Hepatocyte (in vitro differentiated cells): ENCODE measurements at regions not wholly inside any gene's neighbourhood (a gene's known extent, or its start where the extent isn't known, plus 50 kb on each side); places are given as distances from the start of the nearest gene placed in this dataset.
"Not testable (repeated sequence)": the region's sequence is repeated elsewhere in the genome, so short reads cannot be mapped to it uniquely, and the experiment has no call there.

Source experiments
- DNase-seq: peaks from one replicate; pipeline ENCODE4 v3.0.0-alpha.2; 2016; ENCODE audit warnings: low spot score
- H2AFZ ChIP-seq: fragments of 200-600 bp; sonication (generic); 2 replicates; pipeline ENCODE4 v1.6.0; 2016; ENCODE audit warnings: antibody characterized with exemption, mild to moderate bottlenecking
- H3K27ac ChIP-seq: fragments of 200-600 bp; sonication (generic); 2 replicates; pipeline ENCODE4 v1.5.1; 2016; ENCODE audit warnings: mild to moderate bottlenecking
- H3K27me3 ChIP-seq: fragments of 200-600 bp; sonication (generic); 2 replicates; pipeline ENCODE4 v1.6.1; 2016
- H3K36me3 ChIP-seq: fragments of 200-600 bp; sonication (generic); replicated peaks from 2 replicates; pipeline ENCODE4 v1.5.1; 2016; ENCODE audit warnings: low read depth; ENCODE audit not compliant: insufficient read depth
- H3K4me1 ChIP-seq: fragments of 200-600 bp; sonication (generic); 2 replicates; pipeline ENCODE4 v1.5.1; 2016; ENCODE audit warnings: mild to moderate bottlenecking, moderate library complexity; ENCODE audit not compliant: insufficient read depth
- H3K4me2 ChIP-seq: fragments of 200-600 bp; sonication (generic); 2 replicates; pipeline ENCODE4 v1.6.0; 2016
- H3K4me3 ChIP-seq: fragments of 200-600 bp; sonication (generic); 2 replicates; pipeline ENCODE4 v1.5.1; 2016; ENCODE audit warnings: mild to moderate bottlenecking
- H3K79me2 ChIP-seq: fragments of 200-600 bp; sonication (generic); 2 replicates; pipeline ENCODE4 v1.6.0; 2017; ENCODE audit warnings: mild to moderate bottlenecking
- H3K9me2 ChIP-seq: fragments of 200-600 bp; sonication (generic); replicated peaks from 2 replicates; pipeline ENCODE4 v1.6.0; 2017; ENCODE audit warnings: mild to moderate bottlenecking; ENCODE audit not compliant: insufficient read depth
- H3K9me3 ChIP-seq: fragments of 200-600 bp; sonication (generic); 2 replicates; pipeline ENCODE4 v1.5.1; 2016; ENCODE audit warnings: low read depth, mild to moderate bottlenecking
- H4K20me1 ChIP-seq: fragments of 200-600 bp; sonication (generic); 2 replicates; pipeline ENCODE4 v1.6.0; 2016; ENCODE audit warnings: mild to moderate bottlenecking; ENCODE audit not compliant: insufficient read depth, poor library complexity, severe bottlenecking
- CTCF ChIP-seq: fragments of 200-600 bp; sonication (generic); IDR thresholded peaks from 2 replicates; pipeline ENCODE4 v1.5.1; 2016; ENCODE audit warnings: antibody characterized with exemption, mild to moderate bottlenecking; ENCODE audit not compliant: poor library complexity
- EZH2 ChIP-seq: fragments of 200-600 bp; sonication (generic); IDR thresholded peaks from 2 replicates; pipeline ENCODE4 v1.6.1; 2016; ENCODE audit warnings: antibody characterized with exemption, mild to moderate bottlenecking, borderline replicate concordance
- EZH2phosphoT487 ChIP-seq: fragments of 200-600 bp; sonication (generic); IDR thresholded peaks from one replicate; pipeline ENCODE4 v1.6.1; 2018; ENCODE audit warnings: antibody characterized with exemption, mild to moderate bottlenecking, low read depth, moderate library complexity; ENCODE audit not compliant: unreplicated experiment, severe bottlenecking
- WGBS: methylation state at CpG from one replicate; pipeline ENCODE4 v1.1.6; 2016; ENCODE audit warnings: low lambda C conversion rate; ENCODE audit errors: missing lambda C conversion rate; 5-methylcytosine and 5-hydroxymethylcytosine counted together

- WGBS, result 98% methylated on average over 5 of the region's 5 CpGs
- Histone ChIP-seq H3K79me2 (no peaks in the 10 kb centered on the region), H3K9me2 (no peaks in the 10 kb centered on the region), H3K27ac (no peak overlapping the region), H2AFZ (no peak overlapping the region), H3K9me3 (no peaks in the 10 kb centered on the region), H3K4me3 (no peak overlapping the region), H3K4me2 (no peak overlapping the region), H3K4me1 (no peaks in the 10 kb centered on the region), H4K20me1 (no peaks in the 10 kb centered on the region), H3K27me3 (peaks cover 11% of the 10 kb centered on the region), H3K36me3 (no peaks in the 10 kb centered on the region)
- TF ChIP-seq CTCF (no peak), EZH2 (no peak), EZH2phosphoT487 (no peak)
- no peak for DNase-seq
These were observed 76.5 kb upstream of the RPL38 start for GRCh38 chr17:74126959-74127358.

GRCh38 chr17:74128456-74129211 lies 74.8 kb upstream of the RPL38 start:
- 80% methylated on average over 10 of the region's 10 CpGs for WGBS
- H3K36me3 ChIP-seq, result no peaks in the 10 kb centered on the region
- peaks cover 11% of the 10 kb centered on the region for H3K27me3 ChIP-seq
- no peaks in the 10 kb centered on the region for H4K20me1 ChIP-seq
- H3K4me1 ChIP-seq, result no peaks in the 10 kb centered on the region
- no peak overlapping the region for H2AFZ ChIP-seq
- no peak overlapping the region for H3K27ac ChIP-seq
- H3K4me2 ChIP-seq, result no peak overlapping the region
- TF ChIP-seq EZH2phosphoT487 (no peak), EZH2 (no peak), CTCF (no peak)
- no peaks in the 10 kb centered on the region for H3K79me2 ChIP-seq
- H3K9me3 ChIP-seq, result no peaks in the 10 kb centered on the region
- DNase-seq, result no peak
- no peaks in the 10 kb centered on the region for H3K9me2 ChIP-seq
- no peak overlapping the region for H3K4me3 ChIP-seq

- not testable (repeated sequence) for H3K79me2 ChIP-seq, DNase-seq, H4K20me1 ChIP-seq, H3K36me3 ChIP-seq, H3K4me1 ChIP-seq, H2AFZ ChIP-seq, H3K4me3 ChIP-seq, H3K9me3 ChIP-seq, H3K9me2 ChIP-seq, H3K27ac ChIP-seq, H3K4me2 ChIP-seq
- 75% methylated on average over 6 of the region's 6 CpGs for WGBS
- peaks cover 11% of the 10 kb centered on the region for H3K27me3 ChIP-seq
These were observed 73.7 kb upstream of the RPL38 start for GRCh38 chr17:74129800-74130199.

GRCh38 chr17:74130276-74130675 lies 73.2 kb upstream of the RPL38 start:
- Histone ChIP-seq H3K27me3 (peaks cover 11% of the 10 kb centered on the region), H3K27ac (no peak overlapping the region), H3K9me2 (no peaks in the 10 kb centered on the region), H3K36me3 (no peaks in the 10 kb centered on the region), H4K20me1 (no peaks in the 10 kb centered on the region), H2AFZ (no peak overlapping the region), H3K4me2 (no peak overlapping the region), H3K9me3 (no peaks in the 10 kb centered on the region), H3K79me2 (no peaks in the 10 kb centered on the region), H3K4me1 (no peaks in the 10 kb centered on the region), H3K4me3 (no peak overlapping the region)
- no peak for TF ChIP-seq EZH2phosphoT487
- TF ChIP-seq EZH2, result no peak
- TF ChIP-seq CTCF, result no peak
- no peak for DNase-seq
- WGBS, result 78% methylated on average over 14 of the region's 14 CpGs
